RWPE2 (cell line): ENCODE measurements at regions not wholly inside any gene's neighbourhood (a gene's known extent, or its start where the extent isn't known, plus 50 kb on each side); places are given as distances from the start of the nearest gene placed in this dataset.

Experiments used
- ATAC-seq: fragments of 200-7000 bp; cut with Tn5 transposase; 3 replicates; pipeline ENCODE4 v1.9.1; 2021; ENCODE audit warnings: low read depth
- DNase-seq: peaks from one replicate; pipeline ENCODE4 v3.0.0-alpha.2; 2020; ENCODE audit warnings: low spot score
- H3K27ac ChIP-seq: fragments of 450-650 bp; 2 replicates; pipeline ENCODE4 v1.5.1; 2017; ENCODE audit warnings: mild to moderate bottlenecking; ENCODE audit not compliant: poor library complexity, severe bottlenecking
- H3K27me3 ChIP-seq: fragments of 250-450 bp; sonication (Bioruptor Pico); 2 replicates; pipeline ENCODE4 v1.5.1; 2021; ENCODE audit warnings: mild to moderate bottlenecking, moderate library complexity; ENCODE audit not compliant: insufficient read depth, poor library complexity, severe bottlenecking
- H3K36me3 ChIP-seq: fragments of 250-450 bp; sonication (Bioruptor Pico); 2 replicates; pipeline ENCODE4 v1.5.1; 2020; ENCODE audit warnings: low read depth, mild to moderate bottlenecking, moderate library complexity
- H3K4me1 ChIP-seq: fragments of 250-450 bp; sonication (Bioruptor Pico); 2 replicates; pipeline ENCODE4 v1.5.1; 2021; ENCODE audit warnings: mild to moderate bottlenecking, moderate library complexity; ENCODE audit not compliant: insufficient read depth, poor library complexity, severe bottlenecking
- H3K4me3 ChIP-seq: fragments of 250-450 bp; sonication (Bioruptor Pico); 2 replicates; pipeline ENCODE4 v1.5.1; 2021; ENCODE audit warnings: mild to moderate bottlenecking, moderate library complexity; ENCODE audit not compliant: severe bottlenecking
- H3K9me3 ChIP-seq: fragments of 250-450 bp; sonication (Bioruptor Pico); 2 replicates; pipeline ENCODE4 v1.5.1; 2021; ENCODE audit warnings: mild to moderate bottlenecking, moderate library complexity; ENCODE audit not compliant: severe bottlenecking
- TF ChIP-seq, protein P1 (sequence below): fragments of 450-650 bp; IDR thresholded peaks from one replicate; pipeline ENCODE4 v1.5.1; 2017; ENCODE audit warnings: mild to moderate bottlenecking, moderate library complexity; ENCODE audit not compliant: poor library complexity, severe bottlenecking

DNA sequence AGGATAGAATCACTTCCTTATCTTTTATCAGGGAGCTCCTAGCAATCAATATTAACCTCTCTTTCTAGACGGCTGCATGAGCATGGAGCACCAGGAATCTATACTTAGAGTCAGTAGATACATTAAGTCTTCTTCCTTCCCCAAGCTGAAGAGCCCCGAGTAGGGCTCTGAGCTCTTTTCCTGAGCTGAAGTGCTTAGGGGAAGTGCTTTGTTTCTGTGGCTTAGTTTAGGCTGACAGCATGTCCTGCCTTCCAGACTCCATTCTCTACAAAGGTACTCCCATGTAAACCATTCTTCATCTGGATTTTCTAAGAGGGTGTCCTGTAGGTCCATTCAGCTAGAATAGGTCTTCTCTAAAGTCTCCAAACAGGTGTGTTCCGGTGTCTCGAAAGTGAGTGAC, 127.5 kb upstream of the AFF2 start:
- no peaks in the 10 kb centered on the region for H3K27me3 ChIP-seq
- no peak overlapping the region for H3K27ac ChIP-seq
- H3K36me3 ChIP-seq: no peaks in the 10 kb centered on the region
- no peak overlapping the region for H3K4me3 ChIP-seq
- TF ChIP-seq, protein P1, sequence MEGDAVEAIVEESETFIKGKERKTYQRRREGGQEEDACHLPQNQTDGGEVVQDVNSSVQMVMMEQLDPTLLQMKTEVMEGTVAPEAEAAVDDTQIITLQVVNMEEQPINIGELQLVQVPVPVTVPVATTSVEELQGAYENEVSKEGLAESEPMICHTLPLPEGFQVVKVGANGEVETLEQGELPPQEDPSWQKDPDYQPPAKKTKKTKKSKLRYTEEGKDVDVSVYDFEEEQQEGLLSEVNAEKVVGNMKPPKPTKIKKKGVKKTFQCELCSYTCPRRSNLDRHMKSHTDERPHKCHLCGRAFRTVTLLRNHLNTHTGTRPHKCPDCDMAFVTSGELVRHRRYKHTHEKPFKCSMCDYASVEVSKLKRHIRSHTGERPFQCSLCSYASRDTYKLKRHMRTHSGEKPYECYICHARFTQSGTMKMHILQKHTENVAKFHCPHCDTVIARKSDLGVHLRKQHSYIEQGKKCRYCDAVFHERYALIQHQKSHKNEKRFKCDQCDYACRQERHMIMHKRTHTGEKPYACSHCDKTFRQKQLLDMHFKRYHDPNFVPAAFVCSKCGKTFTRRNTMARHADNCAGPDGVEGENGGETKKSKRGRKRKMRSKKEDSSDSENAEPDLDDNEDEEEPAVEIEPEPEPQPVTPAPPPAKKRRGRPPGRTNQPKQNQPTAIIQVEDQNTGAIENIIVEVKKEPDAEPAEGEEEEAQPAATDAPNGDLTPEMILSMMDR: no peak
- ATAC-seq (no peak), DNase-seq (no peak)
- H3K9me3 ChIP-seq: no peaks in the 10 kb centered on the region
- H3K4me1 ChIP-seq: no peaks in the 10 kb centered on the region

GRCh38 chrX:148376342-148376741, 124.1 kb upstream of the AFF2 start:
- H3K4me1 ChIP-seq: no peaks in the 10 kb centered on the region
- ATAC-seq: no peak

DNA sequence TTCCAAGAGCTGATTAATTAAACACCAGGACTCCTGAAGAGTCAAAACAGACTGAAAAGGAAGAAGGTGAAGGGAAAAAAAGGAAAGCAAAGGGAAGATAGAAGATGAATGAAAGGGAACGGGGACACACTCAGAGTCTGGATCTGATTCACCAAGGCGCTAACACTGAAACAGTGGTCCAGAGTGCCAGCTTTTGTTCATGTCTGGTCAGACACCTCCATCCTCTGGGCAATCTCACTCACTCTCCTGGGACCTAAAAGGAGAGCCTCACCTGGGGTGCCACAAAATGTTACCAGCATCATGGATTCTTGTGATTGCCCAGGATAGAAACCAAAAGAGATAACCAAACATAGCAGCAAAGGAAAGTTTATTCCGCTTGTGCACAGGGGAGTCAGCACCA, 120.3 kb upstream of the AFF2 start:
- DNase-seq: no peak
- H3K9me3 ChIP-seq: no peaks in the 10 kb centered on the region
- no peak overlapping the region for H3K27ac ChIP-seq
- no peaks in the 10 kb centered on the region for H3K27me3 ChIP-seq
- H3K4me3 ChIP-seq: no peak overlapping the region
- H3K4me1 ChIP-seq: no peaks in the 10 kb centered on the region
- H3K36me3 ChIP-seq: no peaks in the 10 kb centered on the region
- ATAC-seq: no peak
- TF ChIP-seq, protein P1: no peak

More at GRCh38 chrX:148376342-148376741, 124.1 kb upstream of the AFF2 start:
- no peak for DNase-seq
- Histone ChIP-seq H3K36me3 (no peaks in the 10 kb centered on the region), H3K9me3 (no peaks in the 10 kb centered on the region), H3K27ac (no peak overlapping the region), H3K27me3 (no peaks in the 10 kb centered on the region), H3K4me3 (no peak overlapping the region)
- TF ChIP-seq, protein P1: no peak

GRCh38 chrX:148380650-148381561, 119.5 kb upstream of the AFF2 start:
- Histone ChIP-seq H3K27ac (no peak overlapping the region), H3K4me1 (no peaks in the 10 kb centered on the region), H3K36me3 (no peaks in the 10 kb centered on the region), H3K27me3 (no peaks in the 10 kb centered on the region), H3K4me3 (no peak overlapping the region), H3K9me3 (no peaks in the 10 kb centered on the region)
- DNase-seq (no peak), ATAC-seq (no peak)
- TF ChIP-seq, protein P1: no peak

- TF ChIP-seq, protein P1: no peak
- no peak for ATAC-seq
- no peak for DNase-seq
- no peaks in the 10 kb centered on the region for H3K9me3 ChIP-seq
- no peak overlapping the region for H3K4me3 ChIP-seq
- H3K36me3 ChIP-seq: no peaks in the 10 kb centered on the region
- H3K4me1 ChIP-seq: no peaks in the 10 kb centered on the region
- no peak overlapping the region for H3K27ac ChIP-seq
- H3K27me3 ChIP-seq: no peaks in the 10 kb centered on the region
These were observed 118.8 kb upstream of the AFF2 start for GRCh38 chrX:148381603-148382002.
